ENCODE measurements at regions not wholly inside any gene's neighbourhood (a gene's known extent, or its start where the extent isn't known, plus 50 kb on each side); places are given as distances from the start of the nearest gene placed in this dataset.

DNA sequence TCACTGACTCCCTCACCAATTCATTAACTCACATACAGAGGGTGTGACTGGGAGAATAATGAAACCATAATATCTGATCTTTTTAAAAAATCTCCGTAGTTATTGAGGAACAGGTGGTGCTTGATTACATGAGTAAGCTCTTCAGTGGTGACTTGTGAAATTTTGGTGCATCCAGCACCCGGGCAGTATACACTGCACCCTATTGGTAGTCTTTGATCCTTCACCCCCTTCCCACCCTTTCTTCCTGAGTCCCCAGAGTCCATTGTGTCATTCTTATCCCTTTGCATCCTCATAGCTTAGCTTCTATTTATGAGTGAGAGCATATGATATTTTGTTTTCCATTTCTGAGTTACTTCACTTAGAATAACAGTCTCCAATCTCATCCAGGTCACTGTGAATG lies 1143.8 kb downstream of the PCDH19 start:
- TF ChIP-seq, protein P1, sequence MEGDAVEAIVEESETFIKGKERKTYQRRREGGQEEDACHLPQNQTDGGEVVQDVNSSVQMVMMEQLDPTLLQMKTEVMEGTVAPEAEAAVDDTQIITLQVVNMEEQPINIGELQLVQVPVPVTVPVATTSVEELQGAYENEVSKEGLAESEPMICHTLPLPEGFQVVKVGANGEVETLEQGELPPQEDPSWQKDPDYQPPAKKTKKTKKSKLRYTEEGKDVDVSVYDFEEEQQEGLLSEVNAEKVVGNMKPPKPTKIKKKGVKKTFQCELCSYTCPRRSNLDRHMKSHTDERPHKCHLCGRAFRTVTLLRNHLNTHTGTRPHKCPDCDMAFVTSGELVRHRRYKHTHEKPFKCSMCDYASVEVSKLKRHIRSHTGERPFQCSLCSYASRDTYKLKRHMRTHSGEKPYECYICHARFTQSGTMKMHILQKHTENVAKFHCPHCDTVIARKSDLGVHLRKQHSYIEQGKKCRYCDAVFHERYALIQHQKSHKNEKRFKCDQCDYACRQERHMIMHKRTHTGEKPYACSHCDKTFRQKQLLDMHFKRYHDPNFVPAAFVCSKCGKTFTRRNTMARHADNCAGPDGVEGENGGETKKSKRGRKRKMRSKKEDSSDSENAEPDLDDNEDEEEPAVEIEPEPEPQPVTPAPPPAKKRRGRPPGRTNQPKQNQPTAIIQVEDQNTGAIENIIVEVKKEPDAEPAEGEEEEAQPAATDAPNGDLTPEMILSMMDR (conservative IDR thresholded peaks at IDR 0.05; ENCODE audit: low read depth, low read length) = no peak
- TF ChIP-seq BHLHE40 (IDR thresholded peaks at IDR 0.05; ENCODE audit: low read depth, low read length) = no peak
- TF ChIP-seq RAD21 (IDR thresholded peaks at IDR 0.05; ENCODE audit: low read length) = no peak
- no peak for TF ChIP-seq MXI1 (IDR thresholded peaks at IDR 0.05; ENCODE audit: borderline replicate concordance, low read depth, low read length)
- no peak for TF ChIP-seq RCOR1 (IDR thresholded peaks at IDR 0.05; ENCODE audit: insufficient replicate concordance, low read length)
- TF ChIP-seq POLR2A (IDR thresholded peaks at IDR 0.05; ENCODE audit: low read depth, low read length) = no peak
- no peak for TF ChIP-seq MAFK (IDR thresholded peaks at IDR 0.05; ENCODE audit: low read depth, low read length)
- no peak for TF ChIP-seq RFX5 (IDR thresholded peaks at IDR 0.05; ENCODE audit: low read depth, low read length)

Measured in IMR-90 (cell line).